Activated CD8-positive, alpha-beta memory T cell treated with anti-CD3 and anti-CD28 coated beads, Interleukin-2, amount 10 ng/mL, durations not matched to agents 7 days and 5 days (primary cell): ENCODE measurements at regions not wholly inside any gene's neighbourhood (a gene's known extent, or its start where the extent isn't known, plus 50 kb on each side); places are given as distances from the start of the nearest gene placed in this dataset.

Source experiments
- ATAC-seq: fragments of 150-1000 bp; cut with Tn5 transposase; one replicate; pipeline ENCODE4 v1.10.0; 2021; ENCODE audit warnings: moderate library complexity
- CTCF ChIA-PET: fragments of 350-600 bp; sonication (Branson Sonifier 250); formaldehyde crosslinking; loops from one replicate; lab custom pipeline; 2021; ENCODE audit warnings: antibody characterized with exemption; lab: Charles Lee
- DNase-seq: peaks from one replicate; pipeline ENCODE4 v3.0.0-alpha.2; 2020
- H3K27ac Mint-ChIP-seq: one replicate; pipeline ENCODE4 v1.8.0; 2021; ENCODE audit warnings: mild to moderate bottlenecking, mixed read lengths
- H3K27me3 Mint-ChIP-seq: one replicate; pipeline ENCODE4 v1.8.0; 2021; ENCODE audit warnings: mixed read lengths
- H3K36me3 Mint-ChIP-seq: one replicate; pipeline ENCODE4 v1.8.0; 2021; ENCODE audit warnings: mild to moderate bottlenecking, mixed read lengths
- H3K4me1 Mint-ChIP-seq: one replicate; pipeline ENCODE4 v1.8.0; 2021; ENCODE audit warnings: mixed read lengths
- H3K4me3 Mint-ChIP-seq: one replicate; pipeline ENCODE4 v1.8.0; 2021; ENCODE audit warnings: mild to moderate bottlenecking, moderate library complexity, mixed read lengths
- H3K9me3 Mint-ChIP-seq: one replicate; pipeline ENCODE4 v1.8.0; 2022; ENCODE audit warnings: low read depth, mixed read lengths

DNA sequence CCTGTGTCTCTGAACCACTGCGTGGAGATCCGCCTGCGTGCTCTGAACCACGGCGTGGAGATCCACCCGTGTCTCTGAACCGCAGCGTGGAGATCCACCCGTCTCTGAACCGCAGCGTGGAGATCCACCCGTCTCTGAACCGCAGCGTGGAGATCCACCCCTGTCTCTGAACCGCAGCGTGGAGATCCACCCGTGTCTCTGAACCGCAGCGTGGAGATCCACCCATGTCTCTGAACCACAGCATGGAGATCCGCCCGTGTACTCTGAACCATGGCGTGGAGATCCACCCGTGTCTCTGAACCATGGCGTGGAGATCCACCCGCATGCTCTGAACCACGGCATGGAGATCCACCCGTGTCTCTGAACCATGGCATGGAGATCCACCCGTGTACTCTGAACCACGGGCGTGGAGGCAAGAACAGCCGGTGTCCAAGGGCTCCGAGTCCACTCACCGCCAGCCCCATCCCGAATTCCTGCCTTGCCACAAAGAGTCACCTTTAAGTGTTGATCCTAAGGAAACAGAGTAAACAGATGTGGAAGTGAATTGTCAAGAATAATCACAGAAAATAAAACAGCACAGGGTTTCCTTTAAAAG lies 659.4 kb downstream of the BRD1 start:
- DNase-seq (no peak), ATAC-seq (no peak)
- no peak overlapping the region for H3K4me3 Mint-ChIP-seq
- H3K27me3 Mint-ChIP-seq: no peaks in the 10 kb centered on the region
- no peak overlapping the region for H3K27ac Mint-ChIP-seq
- no peaks in the 10 kb centered on the region for H3K4me1 Mint-ChIP-seq
- H3K9me3 Mint-ChIP-seq: peaks cover 4% of the 10 kb centered on the region
- CTCF ChIA-PET: no interaction called here
- H3K36me3 Mint-ChIP-seq: no peaks in the 10 kb centered on the region

DNA sequence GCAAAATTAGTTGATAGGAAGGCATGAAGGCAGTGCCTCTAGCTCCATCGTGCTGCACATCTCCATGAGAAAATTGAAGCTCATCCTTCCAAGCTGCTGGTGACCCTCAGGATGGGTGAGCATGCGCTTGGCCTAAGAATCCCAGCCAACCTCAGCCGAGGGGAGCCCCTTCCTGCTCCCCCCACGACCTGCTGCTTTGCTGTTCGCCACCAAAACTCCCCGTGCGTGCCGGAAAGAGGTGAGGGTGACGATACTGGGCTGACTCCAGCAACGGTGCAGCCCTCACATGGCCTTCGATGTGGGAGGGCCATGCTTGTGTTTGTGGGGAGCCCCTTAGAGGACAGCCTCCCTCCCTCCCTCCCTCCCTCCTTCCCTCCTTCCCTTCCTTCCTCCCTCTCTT lies 660.9 kb downstream of the BRD1 start:
- DNase-seq: no peak
- H3K36me3 Mint-ChIP-seq: no peaks in the 10 kb centered on the region
- H3K4me1 Mint-ChIP-seq: no peaks in the 10 kb centered on the region
- H3K27ac Mint-ChIP-seq: no peak overlapping the region
- ATAC-seq: no peak
- H3K27me3 Mint-ChIP-seq: no peaks in the 10 kb centered on the region
- peaks cover 4% of the 10 kb centered on the region for H3K9me3 Mint-ChIP-seq
- CTCF ChIA-PET: no interaction called here
- H3K4me3 Mint-ChIP-seq: no peak overlapping the region

- Mint-ChIP-seq H3K9me3 (peaks cover 1% of the 10 kb centered on the region), H3K36me3 (no peaks in the 10 kb centered on the region), H3K4me1 (no peaks in the 10 kb centered on the region), H3K4me3 (no peak overlapping the region), H3K27ac (no peak overlapping the region), H3K27me3 (no peaks in the 10 kb centered on the region)
- CTCF ChIA-PET: no interaction called here
- no peak for ATAC-seq
- DNase-seq: no peak
These were observed 661.5 kb downstream of the BRD1 start for GRCh38 chr22:49166211-49166610.

DNA sequence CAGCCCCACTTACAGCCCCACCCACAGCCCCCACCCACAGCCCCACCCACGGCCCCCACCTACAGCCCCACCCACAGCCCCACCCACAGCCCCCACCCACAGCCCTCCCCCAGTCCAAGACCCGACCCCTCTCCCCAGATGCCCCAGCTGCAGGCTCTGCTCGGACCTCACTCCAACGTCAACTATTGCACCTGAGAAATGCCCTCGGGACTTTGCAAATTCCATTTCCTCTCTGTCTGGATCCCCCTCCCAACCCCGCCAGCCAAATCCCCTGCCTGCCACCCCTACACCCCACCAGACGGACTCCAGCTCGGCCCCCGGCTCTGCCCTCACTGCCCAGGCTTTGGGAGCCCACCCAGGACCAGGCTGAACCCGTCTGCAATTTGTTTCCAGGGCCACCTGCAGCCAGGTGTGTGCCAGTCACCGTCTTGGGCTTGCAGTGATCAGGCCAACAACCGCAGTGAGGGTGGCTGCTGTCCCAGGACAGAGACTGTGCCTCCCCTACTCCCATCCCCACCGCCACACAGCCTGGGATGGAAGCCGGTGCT lies 662.8 kb downstream of the BRD1 start:
- CTCF ChIA-PET: no interaction called here
- no peaks in the 10 kb centered on the region for H3K4me1 Mint-ChIP-seq
- H3K4me3 Mint-ChIP-seq: no peak overlapping the region
- no peak overlapping the region for H3K27ac Mint-ChIP-seq
- H3K9me3 Mint-ChIP-seq: no peaks in the 10 kb centered on the region
- H3K36me3 Mint-ChIP-seq: no peaks in the 10 kb centered on the region
- no peaks in the 10 kb centered on the region for H3K27me3 Mint-ChIP-seq
- ATAC-seq (no peak), DNase-seq (no peak)

- Mint-ChIP-seq H3K36me3 (no peaks in the 10 kb centered on the region), H3K9me3 (no peaks in the 10 kb centered on the region), H3K4me3 (no peak overlapping the region), H3K27me3 (no peaks in the 10 kb centered on the region), H3K4me1 (no peaks in the 10 kb centered on the region), H3K27ac (no peak overlapping the region)
- no peak for ATAC-seq
- CTCF ChIA-PET: no interaction called here
- no peak for DNase-seq
These were observed 663.5 kb downstream of the BRD1 start for GRCh38 chr22:49163960-49164690.

- H3K4me1 Mint-ChIP-seq: no peaks in the 10 kb centered on the region
- no peak for ATAC-seq
- CTCF ChIA-PET: no interaction called here
- H3K27me3 Mint-ChIP-seq: no peaks in the 10 kb centered on the region
- no peaks in the 10 kb centered on the region for H3K9me3 Mint-ChIP-seq
- no peak for DNase-seq
- no peak overlapping the region for H3K4me3 Mint-ChIP-seq
- H3K36me3 Mint-ChIP-seq: no peaks in the 10 kb centered on the region
- no peak overlapping the region for H3K27ac Mint-ChIP-seq
These were observed 664.3 kb downstream of the BRD1 start for GRCh38 chr22:49163258-49163959.

GRCh38 chr22:49162841-49163240 lies 664.8 kb downstream of the BRD1 start:
- Mint-ChIP-seq H3K4me1 (no peaks in the 10 kb centered on the region), H3K27ac (no peak overlapping the region), H3K4me3 (no peak overlapping the region), H3K27me3 (no peaks in the 10 kb centered on the region), H3K36me3 (no peaks in the 10 kb centered on the region), H3K9me3 (no peaks in the 10 kb centered on the region)
- DNase-seq (no peak), ATAC-seq (no peak)
- CTCF ChIA-PET: no interaction called here

DNA sequence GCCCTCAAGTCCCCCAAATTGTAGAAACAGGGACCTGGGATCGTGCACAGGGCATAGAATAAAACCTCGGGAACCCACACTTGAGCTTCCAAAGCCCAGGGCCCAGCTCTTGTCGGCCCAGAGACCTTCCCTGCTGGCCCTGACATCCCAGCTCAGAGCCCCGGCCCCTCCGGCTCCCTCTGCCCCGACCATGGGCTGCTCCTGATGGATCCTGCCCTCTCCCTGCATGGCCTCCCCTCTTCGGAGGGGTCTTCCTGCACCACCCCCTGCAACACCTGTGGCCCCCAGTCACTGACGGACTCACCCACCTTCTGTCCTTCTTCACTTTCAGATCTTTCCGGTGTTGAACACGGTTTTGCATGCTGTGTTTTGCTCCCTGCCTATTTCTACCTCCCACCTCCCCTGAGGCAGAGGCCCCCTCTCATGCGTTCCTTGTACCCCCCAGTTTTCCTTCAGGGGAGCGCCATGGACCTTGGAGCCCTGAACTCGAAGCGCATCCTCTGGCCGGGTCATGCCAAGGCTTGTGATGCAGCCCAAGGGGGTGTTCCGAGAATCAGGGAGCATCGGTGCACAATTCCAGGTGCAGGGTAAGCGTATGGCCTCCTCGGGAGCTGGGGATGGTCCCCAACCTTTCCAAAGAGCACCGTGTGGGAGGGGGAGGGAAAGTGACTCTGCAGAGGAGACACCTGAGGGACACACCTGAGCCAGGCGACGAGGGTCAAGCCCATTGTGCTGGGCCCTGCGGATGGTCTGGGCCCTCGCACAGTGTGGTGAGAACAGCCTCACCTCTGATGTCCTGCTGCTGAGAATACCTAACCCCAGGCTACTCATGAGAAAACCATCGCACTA lies 666.4 kb downstream of the BRD1 start:
- Mint-ChIP-seq H3K4me1 (no peaks in the 10 kb centered on the region), H3K36me3 (no peaks in the 10 kb centered on the region), H3K27me3 (no peaks in the 10 kb centered on the region), H3K9me3 (no peaks in the 10 kb centered on the region), H3K4me3 (no peak overlapping the region), H3K27ac (no peak overlapping the region)
- CTCF ChIA-PET: no interaction called here
- no peak for ATAC-seq
- no peak for DNase-seq

DNA sequence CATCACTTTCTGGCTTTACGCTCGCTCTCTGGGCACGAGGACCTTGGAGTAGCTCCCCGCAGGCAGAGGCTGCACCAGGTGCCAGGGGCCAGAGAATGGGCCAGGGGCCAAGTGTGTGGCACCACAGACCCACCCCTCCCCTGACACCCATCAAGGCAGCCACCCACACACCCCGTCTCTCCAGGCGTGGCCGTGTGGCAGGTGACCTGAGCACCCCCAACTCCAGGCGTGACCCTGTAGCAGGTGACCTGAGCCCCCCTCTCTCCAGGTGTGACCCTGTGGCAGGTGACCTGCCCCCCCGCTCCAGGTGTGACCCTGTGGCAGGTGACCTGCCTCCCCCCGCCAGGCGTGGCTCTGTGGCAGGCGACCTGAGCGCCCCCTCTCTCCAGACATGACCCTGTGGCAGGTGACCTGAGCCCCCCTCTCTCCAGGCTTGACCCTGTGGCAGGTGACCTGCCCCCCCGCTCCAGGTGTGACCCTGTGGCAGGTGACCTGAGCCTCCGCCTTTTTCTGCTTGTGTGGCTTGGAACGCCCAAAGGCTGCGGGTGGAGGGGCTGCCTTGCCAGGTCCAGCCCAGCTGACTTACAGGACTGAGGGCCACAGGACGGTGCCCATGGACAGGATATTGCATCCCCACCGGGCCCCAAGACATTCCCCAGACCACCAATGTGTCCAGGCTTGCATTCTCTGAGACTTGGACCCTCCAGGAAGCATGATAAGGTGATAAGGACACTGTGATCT lies 667.2 kb downstream of the BRD1 start:
- H3K9me3 Mint-ChIP-seq: no peaks in the 10 kb centered on the region
- H3K27ac Mint-ChIP-seq: no peak overlapping the region
- H3K4me3 Mint-ChIP-seq: no peak overlapping the region
- H3K36me3 Mint-ChIP-seq: no peaks in the 10 kb centered on the region
- no peaks in the 10 kb centered on the region for H3K27me3 Mint-ChIP-seq
- H3K4me1 Mint-ChIP-seq: no peaks in the 10 kb centered on the region
- no peak for DNase-seq
- no peak for ATAC-seq
- CTCF ChIA-PET: no interaction called here

- Mint-ChIP-seq H3K4me1 (no peaks in the 10 kb centered on the region), H3K27ac (no peak overlapping the region), H3K27me3 (no peaks in the 10 kb centered on the region), H3K4me3 (no peak overlapping the region), H3K9me3 (no peaks in the 10 kb centered on the region), H3K36me3 (no peaks in the 10 kb centered on the region)
- DNase-seq (no peak), ATAC-seq (no peak)
- CTCF ChIA-PET: no interaction called here
These were observed 668.0 kb downstream of the BRD1 start for GRCh38 chr22:49159711-49160110.

GRCh38 chr22:49158741-49159564 lies 668.7 kb downstream of the BRD1 start:
- ATAC-seq (no peak), DNase-seq (no peak)
- no peak overlapping the region for H3K4me3 Mint-ChIP-seq
- H3K36me3 Mint-ChIP-seq: no peaks in the 10 kb centered on the region
- no peak overlapping the region for H3K27ac Mint-ChIP-seq
- no peaks in the 10 kb centered on the region for H3K9me3 Mint-ChIP-seq
- CTCF ChIA-PET: no interaction called here
- no peaks in the 10 kb centered on the region for H3K4me1 Mint-ChIP-seq
- no peaks in the 10 kb centered on the region for H3K27me3 Mint-ChIP-seq
